ENCODE measurements at regions not wholly inside any gene's neighbourhood (a gene's known extent, or its start where the extent isn't known, plus 50 kb on each side); places are given as distances from the start of the nearest gene placed in this dataset.

DNA sequence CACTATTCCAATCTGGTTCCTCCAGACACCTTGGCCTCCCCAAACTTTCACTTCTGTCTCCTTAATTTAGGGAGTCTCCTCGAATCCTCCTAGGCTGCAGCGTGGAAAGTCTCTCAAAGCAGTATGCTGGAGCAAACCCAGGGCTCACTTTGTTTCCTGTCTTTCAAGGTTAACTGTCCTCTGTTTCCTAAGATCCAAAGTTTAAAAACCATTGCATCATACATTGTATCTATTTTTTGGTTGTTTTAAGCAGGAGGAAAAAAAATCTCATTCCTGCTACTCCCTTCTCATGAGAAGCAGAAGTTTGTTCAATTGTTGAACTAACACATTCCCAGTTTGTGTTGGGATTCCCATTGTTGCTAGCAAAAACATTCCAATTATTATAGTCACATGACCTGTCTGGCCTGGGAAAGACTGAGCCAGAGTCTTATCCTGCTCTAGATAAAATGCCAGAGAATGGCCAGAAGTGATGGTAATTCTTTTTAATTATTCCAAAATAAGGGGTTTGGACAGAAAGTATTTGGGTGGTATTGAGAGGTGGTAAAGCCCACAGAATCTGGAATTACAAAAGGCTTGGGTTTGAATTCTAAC is 67.3 kb downstream of the HSPB8 start:
- no peak for DNase-seq (ENCODE audit: low read depth in 4 of 4, low spot score in 3 of 4)

DNA sequence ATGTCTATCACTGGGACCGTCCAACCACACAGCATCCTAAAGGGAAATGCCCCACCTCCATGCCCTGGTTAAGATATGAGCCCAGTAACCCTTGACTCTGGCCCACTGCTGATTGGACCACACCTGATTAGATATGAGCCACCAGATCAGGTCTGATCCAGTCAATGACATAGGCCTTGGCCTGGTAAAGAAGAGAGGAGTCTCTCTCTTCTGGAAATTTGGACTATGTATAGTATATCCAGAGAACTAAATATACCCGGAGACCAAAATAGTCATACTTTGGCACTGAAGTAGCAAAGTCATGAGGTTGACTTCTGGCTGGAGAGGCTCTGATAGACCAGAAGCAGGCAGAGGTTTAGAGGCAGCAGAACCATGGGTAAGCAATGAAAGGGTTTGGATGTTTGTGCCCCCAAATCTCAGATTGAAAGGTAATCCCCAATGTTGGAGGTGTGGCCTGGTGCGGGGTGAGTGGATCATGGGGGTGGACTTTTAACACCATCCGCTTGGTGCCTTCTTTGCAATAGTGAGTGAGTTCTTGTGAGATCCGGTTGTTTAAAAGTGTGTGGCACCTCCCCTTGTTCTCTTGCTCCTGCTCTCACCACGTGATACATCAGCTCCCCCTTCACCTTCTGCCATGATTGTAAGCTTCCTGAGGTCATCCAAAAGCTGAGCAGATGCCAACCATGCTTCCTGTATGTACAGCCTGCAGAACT is 68.4 kb downstream of the HSPB8 start:
- no peak for DNase-seq (ENCODE audit: low read depth in 4 of 4, low spot score in 3 of 4)

DNA sequence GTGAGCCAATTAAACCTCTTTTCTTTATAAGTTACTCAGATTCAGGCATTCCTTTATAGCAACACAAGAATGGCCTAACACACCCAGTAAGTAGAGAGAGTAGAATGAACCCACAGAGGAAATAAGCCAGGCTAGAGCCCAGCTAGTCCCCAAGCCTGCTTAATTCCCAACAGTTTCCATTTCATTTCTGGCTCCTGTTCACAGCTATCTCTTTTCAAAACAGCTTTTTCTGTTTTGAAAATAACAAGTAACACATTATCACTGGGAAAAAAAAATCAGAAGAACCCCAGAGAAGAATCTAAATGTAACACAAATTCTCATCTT is 69.0 kb downstream of the HSPB8 start:
- DNase-seq (ENCODE audit: low read depth in 4 of 4, low spot score in 3 of 4), result no peak

DNA sequence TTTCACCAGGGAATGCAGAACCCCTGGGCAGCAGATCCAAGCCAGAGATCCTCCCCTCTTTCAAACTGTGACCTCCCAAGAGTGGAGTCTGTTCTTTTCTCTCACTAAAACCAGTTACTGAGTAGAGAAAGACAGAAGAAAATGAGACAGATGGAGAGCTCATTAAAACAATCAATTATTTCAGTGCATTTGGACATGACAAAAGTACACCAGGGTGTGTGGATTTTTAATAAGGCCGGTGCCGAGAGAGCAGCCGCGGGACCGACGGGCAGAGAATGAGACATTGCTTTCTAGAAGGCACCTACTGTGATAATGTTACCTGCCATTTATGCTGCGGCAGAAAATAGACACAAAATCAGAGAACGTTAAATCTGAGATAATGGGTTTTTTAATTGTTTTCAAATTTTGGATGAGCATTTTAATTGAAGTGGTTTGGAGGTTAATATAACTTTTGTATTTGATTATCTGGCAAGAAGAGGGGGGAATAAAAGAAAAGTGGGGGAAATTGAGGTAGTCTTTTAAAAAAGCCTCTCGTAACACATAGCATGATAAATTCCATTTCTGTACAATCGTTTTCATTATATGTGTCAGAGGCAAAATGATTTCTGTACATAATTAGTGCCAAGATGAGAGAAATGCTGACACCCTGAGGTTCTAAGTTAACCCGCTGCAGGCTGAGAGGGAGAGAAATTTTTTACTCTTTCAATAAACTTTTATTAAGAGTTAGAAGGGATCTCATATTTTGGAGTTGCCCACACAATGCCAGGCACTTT is 70.8 kb downstream of the HSPB8 start:
- no peak for DNase-seq (ENCODE audit: low read depth in 4 of 4, low spot score in 3 of 4)

DNA sequence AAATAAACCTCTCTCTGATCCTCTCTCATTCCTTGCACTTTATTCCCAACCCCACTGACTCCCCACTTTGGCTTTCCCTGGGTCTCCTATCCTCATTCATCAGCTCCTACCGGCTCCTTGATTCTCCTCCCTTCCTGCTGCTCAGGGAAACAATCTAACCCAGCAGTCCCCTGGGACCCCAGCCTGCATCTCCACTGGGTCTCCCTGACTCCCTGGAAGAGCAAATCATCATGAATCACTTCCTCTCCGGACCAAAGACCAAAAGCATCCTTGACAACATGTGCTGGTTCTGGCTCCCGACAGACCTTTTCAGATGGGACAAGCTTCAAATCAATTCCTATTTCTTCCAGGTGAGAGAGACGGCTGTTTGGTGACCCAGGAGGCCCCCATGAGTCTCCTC is 76.6 kb downstream of the HSPB8 start:
- DNase-seq (ENCODE audit: low read depth in 4 of 4, low spot score in 3 of 4), result no peak

DNA sequence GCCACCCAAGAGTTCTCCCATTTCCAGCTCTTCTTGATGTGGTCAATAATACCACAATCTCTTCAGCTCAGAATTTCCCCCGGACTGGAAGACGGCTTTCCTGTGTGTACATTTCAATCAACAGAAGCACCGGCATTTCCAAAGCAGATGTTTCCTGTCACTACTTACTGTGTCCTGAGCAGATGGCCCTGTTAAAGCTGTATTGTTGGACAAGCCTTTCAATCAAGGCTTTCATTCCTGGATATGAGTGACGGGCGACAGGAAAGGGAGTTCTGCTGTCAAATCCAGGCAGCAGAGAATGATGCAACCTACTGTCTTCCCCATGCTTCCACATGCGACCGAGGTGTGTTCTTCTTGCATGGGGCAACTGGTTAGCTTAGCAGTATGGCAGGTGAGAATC is 76.4 kb upstream of the CCDC60 start:
- peak in 2 of 4 donors; percentile 5 to 9 for DNase-seq (ENCODE audit: low read depth in 4 of 4, low spot score in 3 of 4)

DNA sequence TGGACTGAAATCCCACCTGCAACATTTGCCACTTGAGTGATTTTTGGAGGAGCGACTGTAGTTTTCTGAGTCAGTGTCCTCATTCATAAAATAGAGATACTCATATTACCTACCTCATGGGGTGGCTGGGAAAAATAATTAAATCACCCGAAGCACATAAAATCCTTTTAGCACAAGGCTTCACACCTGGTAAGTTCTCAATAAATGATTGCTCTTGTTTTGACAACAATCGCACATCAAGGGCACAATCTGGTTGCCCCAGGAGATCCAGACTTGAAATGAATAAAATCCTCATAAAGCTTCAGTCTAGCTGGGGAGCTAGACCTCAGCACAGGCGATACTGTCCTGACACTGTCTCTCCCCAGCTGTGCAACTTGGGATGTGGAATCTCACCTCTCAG is 76.0 kb upstream of the CCDC60 start:
- DNase-seq (ENCODE audit: low read depth in 4 of 4, low spot score in 3 of 4), result peak in 1 of 4 donors; percentile 4

DNA sequence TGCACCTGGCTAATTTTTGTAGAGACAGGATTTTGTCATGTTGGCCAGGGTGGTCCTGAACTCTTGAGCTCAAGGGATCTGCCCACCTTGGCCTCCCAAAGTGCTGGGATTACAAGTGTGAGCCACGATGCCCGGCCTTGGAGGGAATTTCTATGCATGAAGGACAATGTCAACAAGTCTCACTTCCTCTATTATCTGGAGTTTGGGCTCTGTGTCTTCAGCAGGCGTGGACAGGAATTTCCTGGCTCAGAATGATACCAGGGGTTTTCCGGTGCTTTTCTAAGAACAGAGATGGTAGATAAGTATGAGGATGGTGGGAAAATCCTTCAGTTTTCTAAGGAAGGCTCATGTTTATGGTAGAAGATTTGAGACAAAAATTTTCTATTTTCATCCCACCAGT is 75.0 kb upstream of the CCDC60 start:
- DNase-seq (ENCODE audit: low read depth in 4 of 4, low spot score in 3 of 4), result no peak

DNA sequence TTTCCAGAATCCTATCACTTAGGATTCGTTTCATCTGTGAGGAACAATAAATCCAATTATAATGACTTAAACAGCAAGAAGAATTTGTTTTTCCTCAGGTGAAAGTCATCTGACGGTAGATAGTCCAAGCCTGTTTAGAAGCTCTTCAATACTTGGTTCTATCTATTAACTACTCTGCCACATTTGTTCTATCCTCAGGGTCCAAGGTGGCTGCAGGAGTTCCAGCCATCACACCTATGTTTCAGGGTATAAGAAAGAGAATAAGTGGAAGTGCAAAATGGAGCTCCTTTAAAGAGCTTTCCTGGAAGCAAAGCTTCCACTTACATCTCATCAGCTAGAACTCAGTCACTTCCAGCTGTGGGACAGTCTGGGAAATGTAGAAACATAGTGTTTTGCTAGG is 72.1 kb upstream of the CCDC60 start:
- DNase-seq (ENCODE audit: low read depth in 4 of 4, low spot score in 3 of 4), result no peak

DNA sequence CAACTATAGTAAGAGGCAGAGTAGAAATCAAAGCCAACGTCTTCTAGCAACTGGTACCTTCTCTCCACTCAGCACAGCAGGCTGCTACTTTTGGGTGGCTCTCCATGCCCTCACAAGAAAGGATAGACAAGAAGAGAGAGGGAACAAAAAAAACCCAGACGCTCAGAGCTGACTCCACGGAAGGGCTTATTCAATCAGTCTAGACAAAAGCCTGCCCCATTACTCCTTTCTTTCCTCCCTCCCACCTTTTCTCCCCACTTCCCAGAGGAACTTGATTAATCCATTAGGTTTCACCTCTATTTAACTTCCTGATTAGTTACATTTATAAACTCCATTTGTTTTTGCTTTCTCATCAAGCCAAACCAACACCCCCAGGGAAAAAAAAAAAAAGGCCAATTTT is 71.1 kb upstream of the CCDC60 start:
- DNase-seq (ENCODE audit: low read depth in 4 of 4, low spot score in 3 of 4), result no peak

DNA sequence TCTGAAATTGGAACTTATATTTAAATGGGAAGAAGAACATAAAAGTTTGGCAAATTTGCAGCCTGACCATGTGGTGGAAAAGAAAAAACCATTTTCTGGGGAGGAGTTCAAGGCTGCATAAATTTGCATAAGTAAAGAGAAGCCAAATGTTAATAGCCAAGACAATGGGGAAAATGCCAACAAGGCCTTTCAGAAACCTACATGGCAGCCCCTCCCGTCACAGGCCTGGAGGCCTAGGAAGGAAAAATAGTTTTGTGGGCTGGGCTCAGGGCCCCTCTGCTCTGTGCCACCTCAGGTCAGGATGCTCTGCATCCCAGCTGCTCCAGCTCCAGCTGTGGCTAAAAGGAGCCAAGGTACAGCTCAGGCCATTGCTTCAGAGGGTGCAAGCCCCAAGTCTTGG is 67.6 kb upstream of the CCDC60 start:
- DNase-seq (ENCODE audit: low read depth in 4 of 4, low spot score in 3 of 4), result no peak

DNA sequence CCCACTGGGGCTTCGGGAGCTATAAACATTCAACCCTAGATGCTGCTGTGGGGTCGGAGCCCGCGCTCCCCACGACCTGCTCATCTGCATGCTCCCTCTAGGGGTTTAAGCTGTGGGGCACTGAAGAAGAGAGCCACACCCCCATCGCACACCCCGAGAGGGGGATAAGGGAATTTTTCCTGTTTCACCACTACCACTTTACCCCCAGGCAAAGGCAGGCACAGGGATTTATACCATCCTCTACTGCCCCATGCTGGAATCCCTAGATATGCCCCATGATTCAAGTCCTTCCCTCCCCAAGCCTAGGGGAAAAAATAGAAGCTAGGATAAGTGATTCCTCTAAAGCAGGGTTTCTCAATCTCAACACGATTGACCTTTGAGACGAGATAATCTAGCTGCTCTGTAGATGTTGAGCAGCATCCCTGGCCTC is 59.9 kb upstream of the CCDC60 start:
- no peak for DNase-seq (ENCODE audit: low read depth in 4 of 4, low spot score in 3 of 4)

DNA sequence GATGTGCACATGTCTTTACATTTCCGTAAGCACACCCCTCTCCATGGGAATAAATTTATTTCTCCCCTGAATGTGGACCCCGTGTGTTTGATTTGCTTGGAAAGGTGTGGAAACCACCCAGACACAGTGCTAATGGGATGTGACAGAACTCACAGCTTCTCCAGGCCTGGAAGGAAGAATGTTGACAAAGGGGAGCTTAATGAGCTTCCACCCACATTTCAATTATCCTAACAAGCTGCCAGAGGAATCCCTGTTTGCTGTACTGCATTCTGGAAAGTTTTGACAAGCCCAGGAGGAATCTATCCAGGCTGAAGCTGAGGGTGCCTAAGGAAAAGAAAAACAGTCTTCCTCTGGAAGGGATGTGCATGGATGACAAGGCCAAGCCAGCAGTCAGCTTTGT is 51.2 kb upstream of the CCDC60 start:
- DNase-seq (ENCODE audit: low read depth in 4 of 4, low spot score in 3 of 4), result no peak

Measured in left renal pelvis (tissue), 4 donors.